HepG2 (cell line): ENCODE measurements at regions not wholly inside any gene's neighbourhood (a gene's known extent, or its start where the extent isn't known, plus 50 kb on each side); places are given as distances from the start of the nearest gene placed in this dataset.

Experiments used
- ATAC-seq: fragments of 200-7000 bp; cut with Tn5 transposase; 3 replicates; pipeline ENCODE4 v1.9.1; 2020; ENCODE audit warnings: mild to moderate bottlenecking, moderate library complexity
- BruUV-seq: library from RNA; stranded (reverse); fragments of 400-500 nt; replicated peaks from 2 replicates; lab custom pipeline; 2021; lab: Mats Ljungman, UMichigan
- CTCF ChIA-PET: fragments of 300-600 bp; formaldehyde crosslinking; extraction: SDS; loops from one replicate; lab custom pipeline; 2021; ENCODE audit warnings: low total read pairs, inconsistent platforms, low intra/inter-chr PET ratio; lab: Yijun Ruan, JAX
- POLR2A ChIA-PET: fragments of 350-600 bp; sonication (Branson Sonifier 250); formaldehyde crosslinking; loops from one replicate; lab custom pipeline; 2020; ENCODE audit warnings: antibody characterized with exemption, inconsistent platforms; lab: Yijun Ruan, JAX
- DNase-seq: peaks from one replicate; pipeline ENCODE4 v3.0.0-alpha.2; 2015; ENCODE audit warnings: low spot score
- FAIRE-seq: peaks from 3 replicates; lab custom pipeline; 2011; peaks lifted over from hg19 to GRCh38; lab: Jason Lieb, UNC
- H2AFZ ChIP-seq: one replicate; pipeline ENCODE4 v1.6.1; 2011; ENCODE audit warnings: low read length, inconsistent platforms
- H3K27ac ChIP-seq: fragments of 300-600 bp; 3 replicates; pipeline ENCODE4 v1.8.0; 2011; ENCODE audit warnings: mixed run types, mild to moderate bottlenecking, mixed read lengths, low read length, inconsistent platforms; ENCODE audit not compliant: insufficient read depth; ENCODE audit errors: extremely low read length
- H3K27me3 ChIP-seq, 2 experiments: fragments of 200-600 bp in 1 of 2; 2 replicates in 1 of 2; 3 replicates in 1 of 2; pipeline versions ENCODE4 v1.6.0 to v1.8.0; 2011; ENCODE audit warnings: low read length in 2 of 2, mild to moderate bottlenecking in 2 of 2, moderate library complexity in 2 of 2, inconsistent platforms in 1 of 2; ENCODE audit not compliant: insufficient read depth in 2 of 2, control insufficient read depth in 1 of 2
- H3K36me3 ChIP-seq, 2 experiments: fragments of 200-600 bp in 1 of 2; replicated peaks in 1 of 2; 2 replicates in 1 of 2; 3 replicates in 1 of 2; pipeline versions ENCODE4 v1.5.1 to v1.8.0; 2011; ENCODE audit warnings: low read length in 2 of 2, inconsistent platforms in 1 of 2; ENCODE audit not compliant: insufficient read depth in 2 of 2, control insufficient read depth in 1 of 2
- H3K4me1 ChIP-seq: 2 replicates; pipeline ENCODE4 v1.5.1; 2012; ENCODE audit warnings: low read length, inconsistent platforms; ENCODE audit not compliant: insufficient read depth
- H3K4me2 ChIP-seq: 2 replicates; pipeline ENCODE4 v1.6.0; 2011; ENCODE audit warnings: low read depth, low read length, inconsistent platforms
- H3K4me3 ChIP-seq, 3 experiments: fragments of 200-600 bp in 1 of 3; sonication (generic), shearing (Covaris generic) in 1 of 3; replicated peaks in 1 of 3; 2 replicates each; pipeline ENCODE4 v1.5.1; 2011 to 2016; ENCODE audit warnings: low read length in 3 of 3, inconsistent platforms in 2 of 3, low read depth in 2 of 3, mild to moderate bottlenecking in 2 of 3, control low read depth in 1 of 3, mixed read lengths in 1 of 3; ENCODE audit not compliant: insufficient read depth in 1 of 3
- H3K79me2 ChIP-seq: one replicate; pipeline ENCODE4 v1.6.1; 2011; ENCODE audit warnings: low read length, inconsistent platforms; ENCODE audit not compliant: insufficient read depth
- H3K9ac ChIP-seq: 2 replicates; pipeline ENCODE4 v1.6.0; 2011; ENCODE audit warnings: mild to moderate bottlenecking, low read depth, low read length, inconsistent platforms; ENCODE audit not compliant: insufficient read depth
- H3K9me3 ChIP-seq: 2 replicates; pipeline ENCODE4 v1.5.1; 2012; ENCODE audit warnings: mild to moderate bottlenecking, low read length
- H4K20me1 ChIP-seq: 2 replicates; pipeline ENCODE4 v1.6.0; 2011; ENCODE audit warnings: inconsistent platforms, mild to moderate bottlenecking, low read length, moderate library complexity; ENCODE audit not compliant: insufficient read depth
- MED1 ChIP-seq: sonication (generic); formaldehyde crosslinking; IDR thresholded peaks from 2 replicates; pipeline ENCODE4 v1.4.0; 2020; ENCODE audit warnings: missing genetic modification reagents
- MEF2D ChIP-seq: sonication (generic); formaldehyde crosslinking; IDR thresholded peaks from 2 replicates; pipeline ENCODE4 v1.5.1; 2020; ENCODE audit warnings: mild to moderate bottlenecking, missing genetic modification reagents
- NRL ChIP-seq: sonication (generic); formaldehyde crosslinking; IDR thresholded peaks from 2 replicates; pipeline ENCODE4 v1.5.0; 2020; ENCODE audit warnings: missing genetic modification reagents, mild to moderate bottlenecking, moderate library complexity, borderline replicate concordance
- PITX1 ChIP-seq: sonication (generic); formaldehyde crosslinking; IDR thresholded peaks from 2 replicates; pipeline ENCODE4 v1.5.1; 2020; ENCODE audit warnings: mild to moderate bottlenecking, missing genetic modification reagents
- PPARG ChIP-seq: conservative IDR thresholded peaks from 2 replicates; pipeline ENCODE4 v1.6.1; 2016; ENCODE audit warnings: missing biosample characterization, missing genetic modification reagents
- SP2 ChIP-seq: sonication (generic); formaldehyde crosslinking; IDR thresholded peaks from 2 replicates; pipeline ENCODE4 v1.5.1; 2020; ENCODE audit warnings: mild to moderate bottlenecking, missing genetic modification reagents
- ZNF292 ChIP-seq: sonication (generic); formaldehyde crosslinking; IDR thresholded peaks from 2 replicates; pipeline ENCODE4 v1.8.1; 2022; ENCODE audit warnings: mild to moderate bottlenecking, low read depth, missing genetic modification reagents, borderline replicate concordance
- WGBS: methylation state at CpG from one replicate; pipeline ENCODE4 v1.1.6; 2017; ENCODE audit warnings: low lambda C conversion rate; 5-methylcytosine and 5-hydroxymethylcytosine counted together
- in situ Hi-C: cut with HindIII; loops from 2 replicates; pipeline ENCODE4 v1.10.0; 2017; ENCODE audit warnings: low pct_unique_long_range_greater_than_20kb; ENCODE audit not compliant: extremely low pct_ligation_motif_present
- intact Hi-C: fragments of 100-400 bp; cut with micrococcal nuclease; formaldehyde crosslinking; loops from one replicate; pipeline ENCODE4 v1.10.0; 2022; ENCODE audit not compliant: unreplicated experiment
- TF ChIP-seq, protein P1 (sequence below): sonication (generic); formaldehyde crosslinking; IDR thresholded peaks from 2 replicates; pipeline ENCODE4 v1.5.1; 2020; ENCODE audit warnings: mild to moderate bottlenecking, moderate library complexity, missing genetic modification reagents
- TF ChIP-seq, protein P2 (sequence below), 2 experiments: sonication (generic) in 1 of 2; formaldehyde crosslinking in 1 of 2; IDR thresholded peaks; 2 replicates each; pipeline versions ENCODE4 v1.5.1 to v1.6.1; 2011 to 2020; ENCODE audit warnings: borderline replicate concordance in 1 of 2, low read depth in 1 of 2, low read length in 1 of 2, mild to moderate bottlenecking in 1 of 2, missing genetic modification reagents in 1 of 2, moderate library complexity in 1 of 2
- TF ChIP-seq, protein P3 (sequence below): sonication (generic); formaldehyde crosslinking; IDR thresholded peaks from 2 replicates; pipeline ENCODE4 v1.5.0; 2020; ENCODE audit warnings: mild to moderate bottlenecking, missing genetic modification reagents
- TF ChIP-seq, protein P4 (sequence below): sonication (generic); formaldehyde crosslinking; IDR thresholded peaks from 2 replicates; pipeline ENCODE4 v1.4.0; 2020; ENCODE audit warnings: missing genetic modification reagents, mild to moderate bottlenecking, borderline replicate concordance
- TF ChIP-seq, protein P5 (sequence below): sonication (generic); formaldehyde crosslinking; IDR thresholded peaks from 2 replicates; pipeline ENCODE4 v1.8.0; 2022; ENCODE audit warnings: missing genetic modification reagents, low read depth, mild to moderate bottlenecking, borderline replicate concordance
- TF ChIP-seq, protein P6 (sequence below): sonication (generic); formaldehyde crosslinking; IDR thresholded peaks from 2 replicates; pipeline ENCODE4 v1.4.0; 2020; ENCODE audit warnings: mild to moderate bottlenecking, missing genetic modification reagents

DNA sequence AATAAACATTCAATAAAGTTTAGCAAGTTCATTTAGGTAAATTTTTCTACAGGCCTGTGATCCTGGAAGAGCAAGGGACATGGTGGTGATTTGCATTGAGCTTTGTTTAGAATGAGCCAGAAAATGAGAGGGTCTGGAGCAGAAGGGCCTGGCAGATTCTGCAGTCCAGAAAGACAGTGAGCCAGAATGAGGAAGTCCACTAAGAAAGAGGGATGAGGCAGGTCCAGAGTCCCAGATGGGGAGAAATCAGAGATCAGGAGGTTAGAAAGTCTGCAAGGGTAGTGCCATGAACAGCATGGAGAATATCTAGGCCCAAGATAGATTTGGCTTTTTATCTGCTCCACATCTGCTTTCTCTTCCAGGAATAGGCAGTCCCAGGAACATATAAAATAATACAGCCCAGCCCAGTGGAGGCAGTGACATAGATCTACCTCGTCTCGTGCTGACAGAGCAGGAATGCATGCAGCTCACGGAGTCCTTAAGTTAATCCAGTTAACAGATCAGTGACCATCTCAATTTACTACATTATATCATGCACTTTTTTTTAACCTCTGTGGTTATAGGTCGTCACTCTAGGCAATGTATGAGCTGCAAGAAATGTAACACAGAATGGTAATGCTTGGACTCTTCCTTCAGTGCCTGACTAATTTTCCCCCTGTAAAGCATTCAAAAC is 429.0 kb downstream of the SUCLG1 start:
- Histone ChIP-seq H3K4me1 (0 out of 2 replicates have a peak, but pooled peaks cover 6% of the 10 kb centered on the region), H3K9me3 (no peaks in the 10 kb centered on the region), H3K79me2 (no peaks in the 10 kb centered on the region), H2AFZ (no peak overlapping the region), H3K36me3 (no peaks in the 10 kb centered on the region), H3K27me3 (no peaks in the 10 kb centered on the region), H3K9ac (no peak overlapping the region), H3K27ac (no peak overlapping the region), H4K20me1 (no peaks in the 10 kb centered on the region), H3K4me3 (no peak overlapping the region), H3K4me2 (no peak overlapping the region)
- POLR2A ChIA-PET = no interaction called here
- BruUV-seq = no TSS peak
- FAIRE-seq (no peak), ATAC-seq (no peak), DNase-seq (no peak)
- in situ Hi-C loops (no loop called here), intact Hi-C loops (no loop called here)
- CTCF ChIA-PET = no interaction called here
- 35% methylated on average over 4 of the region's 4 CpGs for WGBS
- TF ChIP-seq NRL (CRISPR knock-in tag) = no peak
- TF ChIP-seq PITX1 (CRISPR knock-in tag) = no peak
- TF ChIP-seq ZNF292 (CRISPR knock-in tag) = no peak
- TF ChIP-seq, protein P1, sequence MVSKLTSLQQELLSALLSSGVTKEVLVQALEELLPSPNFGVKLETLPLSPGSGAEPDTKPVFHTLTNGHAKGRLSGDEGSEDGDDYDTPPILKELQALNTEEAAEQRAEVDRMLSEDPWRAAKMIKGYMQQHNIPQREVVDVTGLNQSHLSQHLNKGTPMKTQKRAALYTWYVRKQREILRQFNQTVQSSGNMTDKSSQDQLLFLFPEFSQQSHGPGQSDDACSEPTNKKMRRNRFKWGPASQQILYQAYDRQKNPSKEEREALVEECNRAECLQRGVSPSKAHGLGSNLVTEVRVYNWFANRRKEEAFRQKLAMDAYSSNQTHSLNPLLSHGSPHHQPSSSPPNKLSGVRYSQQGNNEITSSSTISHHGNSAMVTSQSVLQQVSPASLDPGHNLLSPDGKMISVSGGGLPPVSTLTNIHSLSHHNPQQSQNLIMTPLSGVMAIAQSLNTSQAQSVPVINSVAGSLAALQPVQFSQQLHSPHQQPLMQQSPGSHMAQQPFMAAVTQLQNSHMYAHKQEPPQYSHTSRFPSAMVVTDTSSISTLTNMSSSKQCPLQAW = no peak
- TF ChIP-seq, protein P2, sequence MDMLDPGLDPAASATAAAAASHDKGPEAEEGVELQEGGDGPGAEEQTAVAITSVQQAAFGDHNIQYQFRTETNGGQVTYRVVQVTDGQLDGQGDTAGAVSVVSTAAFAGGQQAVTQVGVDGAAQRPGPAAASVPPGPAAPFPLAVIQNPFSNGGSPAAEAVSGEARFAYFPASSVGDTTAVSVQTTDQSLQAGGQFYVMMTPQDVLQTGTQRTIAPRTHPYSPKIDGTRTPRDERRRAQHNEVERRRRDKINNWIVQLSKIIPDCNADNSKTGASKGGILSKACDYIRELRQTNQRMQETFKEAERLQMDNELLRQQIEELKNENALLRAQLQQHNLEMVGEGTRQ (IDR thresholded peaks at IDR 0.05; ENCODE audit: low read depth, low read length) = no peak
- TF ChIP-seq, protein P2 (CRISPR knock-in tag; IDR thresholded peaks at IDR 0.05; ENCODE audit: borderline replicate concordance) = no peak
- no peak for TF ChIP-seq MEF2D (CRISPR knock-in tag)
- TF ChIP-seq, protein P3, sequence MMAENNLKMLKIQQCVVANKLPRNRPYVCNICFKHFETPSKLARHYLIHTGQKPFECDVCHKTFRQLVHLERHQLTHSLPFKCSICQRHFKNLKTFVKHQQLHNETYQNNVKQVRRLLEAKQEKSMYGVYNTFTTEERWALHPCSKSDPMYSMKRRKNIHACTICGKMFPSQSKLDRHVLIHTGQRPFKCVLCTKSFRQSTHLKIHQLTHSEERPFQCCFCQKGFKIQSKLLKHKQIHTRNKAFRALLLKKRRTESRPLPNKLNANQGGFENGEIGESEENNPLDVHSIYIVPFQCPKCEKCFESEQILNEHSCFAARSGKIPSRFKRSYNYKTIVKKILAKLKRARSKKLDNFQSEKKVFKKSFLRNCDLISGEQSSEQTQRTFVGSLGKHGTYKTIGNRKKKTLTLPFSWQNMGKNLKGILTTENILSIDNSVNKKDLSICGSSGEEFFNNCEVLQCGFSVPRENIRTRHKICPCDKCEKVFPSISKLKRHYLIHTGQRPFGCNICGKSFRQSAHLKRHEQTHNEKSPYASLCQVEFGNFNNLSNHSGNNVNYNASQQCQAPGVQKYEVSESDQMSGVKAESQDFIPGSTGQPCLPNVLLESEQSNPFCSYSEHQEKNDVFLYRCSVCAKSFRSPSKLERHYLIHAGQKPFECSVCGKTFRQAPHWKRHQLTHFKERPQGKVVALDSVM (CRISPR knock-in tag) = no peak
- TF ChIP-seq PPARG = no peak
- TF ChIP-seq SP2 = no peak
- TF ChIP-seq, protein P4, sequence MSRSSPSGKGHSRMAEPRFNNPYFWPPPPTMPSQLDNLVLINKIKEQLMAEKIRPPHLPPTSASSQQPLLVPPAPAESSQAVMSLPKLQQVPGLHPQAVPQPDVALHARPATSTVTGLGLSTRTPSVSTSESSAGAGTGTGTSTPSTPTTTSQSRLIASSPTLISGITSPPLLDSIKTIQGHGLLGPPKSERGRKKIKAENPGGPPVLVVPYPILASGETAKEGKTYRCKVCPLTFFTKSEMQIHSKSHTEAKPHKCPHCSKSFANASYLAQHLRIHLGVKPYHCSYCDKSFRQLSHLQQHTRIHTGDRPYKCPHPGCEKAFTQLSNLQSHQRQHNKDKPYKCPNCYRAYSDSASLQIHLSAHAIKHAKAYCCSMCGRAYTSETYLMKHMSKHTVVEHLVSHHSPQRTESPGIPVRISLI (CRISPR knock-in tag) = no peak
- no peak for TF ChIP-seq MED1
- TF ChIP-seq, protein P5, sequence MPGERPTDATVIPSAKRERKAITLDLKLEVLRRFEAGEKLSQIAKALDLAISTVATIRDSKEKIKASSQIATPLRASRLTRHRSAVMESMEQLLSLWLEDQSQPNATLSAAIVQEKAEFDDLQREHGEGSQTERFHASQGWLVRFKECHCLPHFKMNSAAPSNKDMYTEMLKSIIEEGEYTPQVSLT = no peak
- TF ChIP-seq, protein P6, sequence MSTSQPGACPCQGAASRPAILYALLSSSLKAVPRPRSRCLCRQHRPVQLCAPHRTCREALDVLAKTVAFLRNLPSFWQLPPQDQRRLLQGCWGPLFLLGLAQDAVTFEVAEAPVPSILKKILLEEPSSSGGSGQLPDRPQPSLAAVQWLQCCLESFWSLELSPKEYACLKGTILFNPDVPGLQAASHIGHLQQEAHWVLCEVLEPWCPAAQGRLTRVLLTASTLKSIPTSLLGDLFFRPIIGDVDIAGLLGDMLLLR (CRISPR knock-in tag) = no peak
